ENCODE measurements at regions not wholly inside any gene's neighbourhood (a gene's known extent, or its start where the extent isn't known, plus 50 kb on each side); places are given as distances from the start of the nearest gene placed in this dataset.
"Not testable (repeated sequence)": the region's sequence is repeated elsewhere in the genome, so short reads cannot be mapped to it uniquely, and the experiment has no call there.

GRCh38 chr5:112534067-112534583 lies 115.0 kb upstream of the EPB41L4A start:
- DNase-seq (ENCODE audit: low spot score), result no peak

- no peak for DNase-seq (ENCODE audit: low spot score)
Observed at GRCh38 chr5:112534611-112535255, 115.7 kb upstream of the EPB41L4A start.

GRCh38 chr5:112535356-112535755 lies 116.3 kb upstream of the EPB41L4A start:
- no peak for DNase-seq (ENCODE audit: low spot score)

- DNase-seq (ENCODE audit: low spot score), result not testable (repeated sequence)
Observed at GRCh38 chr5:112544558-112544957, 125.5 kb upstream of the EPB41L4A start.

GRCh38 chr5:112546946-112547592 lies 128.0 kb upstream of the EPB41L4A start:
- no peak for DNase-seq (ENCODE audit: low spot score)

GRCh38 chr5:112548246-112548881 lies 129.3 kb upstream of the EPB41L4A start:
- DNase-seq (ENCODE audit: low spot score), result no peak

- DNase-seq (ENCODE audit: low spot score), result no peak
Observed at GRCh38 chr5:112549127-112549526, 130.1 kb upstream of the EPB41L4A start.

GRCh38 chr5:112549605-112550166 lies 130.6 kb upstream of the EPB41L4A start:
- no peak for DNase-seq (ENCODE audit: low spot score)

GRCh38 chr5:112551419-112552032 lies 132.4 kb upstream of the EPB41L4A start:
- DNase-seq (ENCODE audit: low spot score), result peak; percentile 90

- DNase-seq (ENCODE audit: low spot score), result no peak
Observed at GRCh38 chr5:112552216-112552615, 133.1 kb upstream of the EPB41L4A start.

- no peak for DNase-seq (ENCODE audit: low spot score)
Observed at GRCh38 chr5:112552791-112553190, 133.7 kb upstream of the EPB41L4A start.

GRCh38 chr5:112554101-112554977 lies 135.3 kb upstream of the EPB41L4A start:
- DNase-seq (ENCODE audit: low spot score), result no peak

- DNase-seq (ENCODE audit: low spot score), result no peak
Observed at GRCh38 chr5:112555197-112555596, 136.1 kb upstream of the EPB41L4A start.

GRCh38 chr5:112555691-112556090 lies 136.6 kb upstream of the EPB41L4A start:
- no peak for DNase-seq (ENCODE audit: low spot score)

- not testable (repeated sequence) for DNase-seq (ENCODE audit: low spot score)
Observed at GRCh38 chr5:112559501-112559900, 140.4 kb upstream of the EPB41L4A start.

- DNase-seq (ENCODE audit: low spot score), result no peak
Observed at GRCh38 chr5:112560371-112560770, 141.3 kb upstream of the EPB41L4A start.

GRCh38 chr5:112563169-112563826 lies 144.2 kb upstream of the EPB41L4A start:
- DNase-seq (ENCODE audit: low spot score), result no peak

GRCh38 chr5:112566251-112566650 lies 147.2 kb upstream of the EPB41L4A start:
- DNase-seq (ENCODE audit: low spot score), result no peak

GRCh38 chr5:112569596-112569995 lies 150.5 kb upstream of the EPB41L4A start:
- DNase-seq (ENCODE audit: low spot score), result no peak

GRCh38 chr5:112570708-112571444 lies 151.8 kb upstream of the EPB41L4A start:
- DNase-seq (ENCODE audit: low spot score), result no peak
